Kidney (tissue), 13 donors: ENCODE measurements at regions not wholly inside any gene's neighbourhood (a gene's known extent, or its start where the extent isn't known, plus 50 kb on each side); places are given as distances from the start of the nearest gene placed in this dataset.
A peak's percentile ranks its signal among the peaks of the same experiment; 100 is the strongest.

ENCODE experiments used
- DNase-seq, 5 donors: peaks; one replicate each; pipeline ENCODE4 v3.0.0-alpha.2; 2013 to 2020
- FAIRE-seq: peaks from 2 replicates; lab custom pipeline; 2012; peaks lifted over from hg19 to GRCh38; lab: Jason Lieb, UNC
- H3K27ac ChIP-seq, 2 donors: one replicate each; pipeline ENCODE4 v1.7.0; 2013; ENCODE audit warnings: low read depth in 2 of 2, low read length in 2 of 2, inconsistent platforms in 1 of 2
- H3K27me3 ChIP-seq: one replicate; pipeline ENCODE4 v1.7.1; 2013; ENCODE audit warnings: low read length, inconsistent platforms; ENCODE audit not compliant: control insufficient read depth, insufficient read depth
- H3K36me3 ChIP-seq, 3 donors: one replicate each; pipeline versions ENCODE4 v1.7.0 to v1.7.1; 2013; ENCODE audit warnings: low read length in 3 of 3, control low read depth in 1 of 3, inconsistent platforms in 1 of 3; ENCODE audit not compliant: insufficient read depth in 3 of 3, control insufficient read depth in 2 of 3
- H3K4me1 ChIP-seq, 3 donors: one replicate each; pipeline versions ENCODE4 v1.7.0 to v1.7.1; 2013; ENCODE audit warnings: low read length in 3 of 3, inconsistent platforms in 1 of 3, low read depth in 1 of 3; ENCODE audit not compliant: control insufficient read depth in 2 of 3, insufficient read depth in 2 of 3
- H3K4me3 ChIP-seq, 3 donors: one replicate each; pipeline versions ENCODE4 v1.7.0 to v1.8.1; 2013; ENCODE audit warnings: low read length in 3 of 3, control low read depth in 1 of 3, inconsistent platforms in 1 of 3
- H3K9ac ChIP-seq, 3 donors: one replicate each; pipeline versions ENCODE4 v1.7.0 to v1.7.1; 2013; ENCODE audit warnings: low read length in 3 of 3, control low read depth in 1 of 3, inconsistent platforms in 1 of 3
- H3K9me3 ChIP-seq, 3 donors: one replicate each; pipeline versions ENCODE4 v1.7.0 to v1.7.1; 2013; ENCODE audit warnings: low read length in 3 of 3, control low read depth in 1 of 3, inconsistent platforms in 1 of 3; ENCODE audit not compliant: control insufficient read depth in 2 of 3, insufficient read depth in 1 of 3
- CTCF ChIP-seq: IDR thresholded peaks from 3 replicates; pipeline ENCODE4 v1.5.1; 2012; ENCODE audit warnings: mild to moderate bottlenecking, moderate library complexity, borderline replicate concordance; ENCODE audit not compliant: insufficient read depth; ENCODE audit errors: extremely low read depth
- intact Hi-C: fragments of 100-400 bp; cut with DNase I; formaldehyde crosslinking; loops from one replicate; pipeline ENCODE4 v1.11.1; 2022
- donor health status: control.
- donor health status: control.
- donor health status: control.
- donor health status: control.
- donor health status: control.
- donor health status: DM: yes; HTN: yes; CAD: no.
- donor health status: Normal renal cell carcinoma (clear cell type).

- no peak overlapping the region for H3K9ac ChIP-seq
- intact Hi-C loops = no loop called here
- no peak for TF ChIP-seq CTCF
- no peaks in the 10 kb centered on the region for H3K27me3 ChIP-seq
- H3K4me3 ChIP-seq = no peak overlapping the region
- DNase-seq (no peak), FAIRE-seq (no peak)
- no peaks in the 10 kb centered on the region for H3K9me3 ChIP-seq
- H3K36me3 ChIP-seq = no peaks in the 10 kb centered on the region
- no peaks in the 10 kb centered on the region for H3K4me1 ChIP-seq
- no peak overlapping the region for H3K27ac ChIP-seq
These were observed 660.1 kb downstream of the XIRP2 start for GRCh38 chr2:167548396-167548795.

GRCh38 chr2:167544602-167545001 lies 656.3 kb downstream of the XIRP2 start:
- Histone ChIP-seq H3K4me1 (no peaks in the 10 kb centered on the region), H3K36me3 (no peaks in the 10 kb centered on the region), H3K27ac (no peak overlapping the region), H3K9me3 (no peaks in the 10 kb centered on the region), H3K9ac (no peak overlapping the region), H3K27me3 (no peaks in the 10 kb centered on the region), H3K4me3 (no peak overlapping the region)
- intact Hi-C loops = no loop called here
- FAIRE-seq (no peak), DNase-seq (peak in 1 of 5 donors; percentile 25)
- no peak for TF ChIP-seq CTCF

- H3K9ac ChIP-seq = no peak overlapping the region
- no peak for DNase-seq
- no peaks in the 10 kb centered on the region for H3K27me3 ChIP-seq
- FAIRE-seq = no peak
- no peaks in the 10 kb centered on the region for H3K9me3 ChIP-seq
- no peak overlapping the region for H3K4me3 ChIP-seq
- intact Hi-C loops = no loop called here
- no peaks in the 10 kb centered on the region for H3K4me1 ChIP-seq
- no peaks in the 10 kb centered on the region for H3K36me3 ChIP-seq
- no peak overlapping the region for H3K27ac ChIP-seq
- no peak for TF ChIP-seq CTCF
These were observed 655.4 kb downstream of the XIRP2 start for GRCh38 chr2:167543721-167544120.

- no peak overlapping the region for H3K27ac ChIP-seq
- FAIRE-seq (no peak), DNase-seq (peak in 1 of 5 donors; percentile 11)
- no peaks in the 10 kb centered on the region for H3K4me1 ChIP-seq
- H3K36me3 ChIP-seq = no peaks in the 10 kb centered on the region
- no peak overlapping the region for H3K4me3 ChIP-seq
- intact Hi-C loops = no loop called here
- TF ChIP-seq CTCF = no peak
- no peak overlapping the region for H3K9ac ChIP-seq
- no peaks in the 10 kb centered on the region for H3K27me3 ChIP-seq
- no peaks in the 10 kb centered on the region for H3K9me3 ChIP-seq
These were observed 649.5 kb downstream of the XIRP2 start for GRCh38 chr2:167537743-167538142.
